BLaER1 (cell line): ENCODE measurements at regions not wholly inside any gene's neighbourhood (a gene's known extent, or its start where the extent isn't known, plus 50 kb on each side); places are given as distances from the start of the nearest gene placed in this dataset.

Source experiments
- H3K27ac ChIP-seq: shearing (Covaris generic); formaldehyde crosslinking; 2 replicates; pipeline ENCODE4 v1.8.1; 2022
- H3K27me3 ChIP-seq: shearing (Covaris generic); formaldehyde crosslinking; 2 replicates; pipeline ENCODE4 v1.8.1; 2022
- H3K36me3 ChIP-seq: shearing (Covaris generic); formaldehyde crosslinking; 2 replicates; pipeline ENCODE4 v1.8.1; 2022
- H3K4me1 ChIP-seq: shearing (Covaris generic); formaldehyde crosslinking; 2 replicates; pipeline ENCODE4 v1.8.1; 2022
- H3K4me2 ChIP-seq: shearing (Covaris generic); formaldehyde crosslinking; 2 replicates; pipeline ENCODE4 v1.8.1; 2022
- H3K4me3 ChIP-seq: shearing (Covaris generic); formaldehyde crosslinking; 2 replicates; pipeline ENCODE4 v1.8.1; 2022
- H3K9ac ChIP-seq: shearing (Covaris generic); formaldehyde crosslinking; 2 replicates; pipeline ENCODE4 v1.8.1; 2022
- H3K9me3 ChIP-seq: shearing (Covaris generic); formaldehyde crosslinking; 2 replicates; pipeline ENCODE4 v1.8.1; 2022
- H4K20me1 ChIP-seq: shearing (Covaris generic); formaldehyde crosslinking; 2 replicates; pipeline ENCODE4 v1.8.1; 2022
- Cebpa-rat ChIP-seq: shearing (Covaris generic); IDR thresholded peaks from 2 replicates; pipeline ENCODE4 v1.8.1; 2022

DNA sequence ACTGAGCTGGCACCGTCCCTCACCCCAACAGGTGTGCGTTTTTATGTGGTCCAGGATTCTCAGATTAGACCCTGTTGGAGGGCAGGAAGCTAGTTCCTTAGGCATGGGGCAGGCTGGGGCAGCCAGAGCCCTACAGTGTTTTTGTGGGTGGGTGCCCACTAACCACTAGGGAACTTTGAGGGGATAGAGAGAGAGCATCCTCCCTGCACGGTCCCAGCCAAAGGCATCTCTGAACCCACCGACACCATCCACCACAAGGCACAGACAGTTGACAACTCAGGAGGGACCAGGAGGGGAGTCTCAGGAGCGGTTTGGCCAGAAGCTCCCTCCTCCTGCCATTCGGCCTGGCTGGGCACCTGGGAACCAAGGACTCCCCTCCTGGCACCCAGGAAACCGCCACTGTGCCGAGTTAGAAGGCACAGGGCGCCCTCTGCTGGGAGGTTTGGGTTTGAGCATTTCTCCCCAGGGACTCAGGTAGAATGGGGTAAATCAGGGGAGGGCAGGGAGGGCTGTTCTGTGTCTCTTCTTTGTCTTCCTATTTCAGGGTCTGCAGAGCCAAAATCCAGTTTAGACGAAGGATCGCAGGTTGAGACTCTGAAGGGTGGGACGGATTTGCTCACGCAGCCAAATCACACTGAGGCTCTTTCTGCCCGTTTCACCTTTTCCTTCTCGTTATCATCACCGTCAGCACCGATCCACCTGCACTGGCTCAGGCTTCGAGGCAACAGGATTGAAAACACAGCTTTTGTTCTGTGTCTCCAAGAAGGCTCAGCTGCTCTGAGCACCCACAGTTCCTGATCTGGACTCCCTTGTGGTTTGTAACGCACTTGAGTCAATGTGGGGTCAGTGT lies 84.8 kb upstream of the COL13A1 start:
- Histone ChIP-seq H3K4me3 (no peak overlapping the region), H3K9ac (no peak overlapping the region), H3K27ac (no peak overlapping the region), H3K27me3 (no peaks in the 10 kb centered on the region), H4K20me1 (no peaks in the 10 kb centered on the region), H3K4me1 (0 out of 2 replicates have a peak, but pooled peaks cover 4% of the 10 kb centered on the region), H3K9me3 (peaks cover 12% of the 10 kb centered on the region), H3K36me3 (no peaks in the 10 kb centered on the region), H3K4me2 (no peak overlapping the region)
- TF ChIP-seq Cebpa-rat: no peak

- Histone ChIP-seq H3K27ac (no peak overlapping the region), H3K9ac (no peak overlapping the region), H3K27me3 (no peaks in the 10 kb centered on the region), H3K4me1 (0 out of 2 replicates have a peak, but pooled peaks cover 6% of the 10 kb centered on the region), H3K4me2 (no peak overlapping the region), H4K20me1 (no peaks in the 10 kb centered on the region), H3K9me3 (peaks cover 12% of the 10 kb centered on the region), H3K4me3 (no peak overlapping the region), H3K36me3 (no peaks in the 10 kb centered on the region)
- no peak for TF ChIP-seq Cebpa-rat
Observed at GRCh38 chr10:69718951-69719350, 82.8 kb upstream of the COL13A1 start.

DNA sequence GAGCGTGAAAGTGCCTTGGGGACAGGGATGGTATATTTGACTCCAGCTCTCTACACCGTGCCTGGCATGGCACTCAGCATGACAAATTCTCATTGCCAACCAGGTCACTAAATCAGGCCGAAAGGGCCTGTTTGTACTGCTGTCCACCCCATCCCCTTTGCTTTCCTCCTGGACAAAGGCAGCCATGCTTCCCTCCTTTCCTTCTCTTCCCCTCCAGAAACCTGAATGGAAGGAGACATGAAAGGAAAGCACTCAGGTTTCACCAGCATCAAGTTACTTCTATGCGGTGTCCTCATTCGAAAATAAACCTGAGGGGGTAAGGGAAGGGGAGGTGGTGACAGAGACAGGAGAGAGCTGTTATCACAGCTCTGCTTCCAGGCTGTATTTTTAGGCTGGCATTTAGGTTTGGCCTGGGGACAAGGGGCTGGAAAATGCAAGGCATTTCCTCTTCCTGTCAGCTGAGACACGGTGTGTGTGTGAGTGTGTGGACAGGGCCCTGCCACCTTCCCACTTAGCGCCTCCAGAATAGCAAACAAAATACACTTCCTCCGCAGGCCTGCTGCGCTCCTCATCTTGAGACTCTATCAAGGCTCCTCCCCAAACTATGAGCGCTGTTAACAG lies 79.9 kb upstream of the COL13A1 start:
- H3K27ac ChIP-seq: no peak overlapping the region
- peaks cover 12% of the 10 kb centered on the region for H3K9me3 ChIP-seq
- H4K20me1 ChIP-seq: no peaks in the 10 kb centered on the region
- TF ChIP-seq Cebpa-rat: no peak
- H3K9ac ChIP-seq: no peak overlapping the region
- no peaks in the 10 kb centered on the region for H3K36me3 ChIP-seq
- H3K27me3 ChIP-seq: no peaks in the 10 kb centered on the region
- H3K4me2 ChIP-seq: no peak overlapping the region
- 0 out of 2 replicates have a peak, but pooled peaks cover 6% of the 10 kb centered on the region for H3K4me1 ChIP-seq
- no peak overlapping the region for H3K4me3 ChIP-seq

DNA sequence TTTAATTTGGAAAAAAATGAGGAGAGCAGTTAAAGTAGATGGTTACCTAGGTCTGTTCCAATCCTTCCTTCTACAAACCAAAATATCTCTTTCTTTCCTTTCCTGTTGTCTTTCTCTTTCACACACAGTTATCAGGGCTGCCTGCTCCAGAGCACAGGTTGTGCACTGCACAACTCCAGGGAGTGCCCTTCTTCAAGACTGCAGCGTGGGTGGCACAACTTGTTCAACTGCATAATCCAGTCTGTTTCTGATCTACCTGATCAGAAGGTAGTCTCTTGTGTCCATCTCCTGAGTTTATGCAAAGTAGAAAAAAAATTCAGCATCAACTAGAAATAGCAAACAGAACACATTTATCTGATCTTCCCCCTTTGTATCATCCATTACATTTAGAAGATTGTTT lies 78.1 kb upstream of the COL13A1 start:
- Histone ChIP-seq H3K36me3 (no peaks in the 10 kb centered on the region), H3K9ac (no peak overlapping the region), H3K27ac (no peak overlapping the region), H3K4me1 (0 out of 2 replicates have a peak, but pooled peaks cover 6% of the 10 kb centered on the region), H3K4me3 (no peak overlapping the region), H4K20me1 (no peaks in the 10 kb centered on the region), H3K9me3 (peaks cover 12% of the 10 kb centered on the region), H3K27me3 (no peaks in the 10 kb centered on the region), H3K4me2 (no peak overlapping the region)
- TF ChIP-seq Cebpa-rat: no peak

DNA sequence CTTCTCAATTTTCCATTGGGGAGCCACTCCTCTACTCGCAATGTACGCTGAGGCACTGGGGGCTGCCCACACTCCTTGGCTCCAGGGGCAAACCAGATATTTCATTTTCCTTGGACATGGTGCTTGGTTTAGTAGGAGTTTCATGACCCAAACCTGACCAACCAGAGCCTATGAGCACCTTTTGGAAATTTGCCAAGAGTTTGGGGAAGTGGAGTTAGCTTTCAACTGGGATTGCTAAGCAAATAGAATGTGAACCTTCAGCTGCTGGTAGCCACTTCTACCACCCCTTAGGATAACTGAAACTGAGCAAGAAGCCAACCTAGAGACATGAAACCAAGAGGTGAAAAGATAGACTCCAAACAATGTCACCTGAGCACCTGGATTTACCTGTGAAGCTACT lies 74.9 kb upstream of the COL13A1 start:
- TF ChIP-seq Cebpa-rat: no peak
- no peaks in the 10 kb centered on the region for H3K9me3 ChIP-seq
- no peaks in the 10 kb centered on the region for H3K27me3 ChIP-seq
- H3K36me3 ChIP-seq: no peaks in the 10 kb centered on the region
- no peak overlapping the region for H3K4me2 ChIP-seq
- H3K4me1 ChIP-seq: peaks cover 11% of the 10 kb centered on the region
- H4K20me1 ChIP-seq: no peaks in the 10 kb centered on the region
- no peak overlapping the region for H3K9ac ChIP-seq
- no peak overlapping the region for H3K27ac ChIP-seq
- no peak overlapping the region for H3K4me3 ChIP-seq

DNA sequence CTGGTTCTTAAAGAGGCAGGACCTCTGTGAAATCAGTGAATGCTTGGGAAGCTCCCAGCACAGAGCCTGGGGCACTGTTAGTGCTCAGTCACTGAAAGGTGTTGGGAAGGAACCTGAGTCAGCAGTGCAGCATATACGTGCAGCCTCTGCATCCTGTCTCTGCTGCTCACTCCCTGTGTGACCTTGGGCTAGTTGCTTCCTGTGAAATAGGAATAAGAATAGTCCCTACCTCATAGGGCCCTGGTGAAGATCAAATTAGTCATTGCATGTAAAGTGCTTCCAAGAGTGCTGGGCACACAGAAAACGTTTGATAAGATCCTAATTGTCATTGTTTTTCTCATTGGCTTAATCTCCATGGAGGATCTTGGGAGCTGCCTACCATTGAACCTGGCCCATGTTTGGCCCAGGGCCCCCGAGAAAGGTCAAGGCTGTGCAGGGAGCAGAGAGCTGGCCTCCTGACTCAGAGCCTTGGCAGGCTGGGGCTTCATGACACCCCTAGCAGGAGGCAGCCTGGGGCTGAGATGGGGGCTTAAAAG lies 73.3 kb upstream of the COL13A1 start:
- Histone ChIP-seq H3K4me1 (peaks cover 24% of the 10 kb centered on the region), H3K9ac (no peak overlapping the region), H4K20me1 (no peaks in the 10 kb centered on the region), H3K27me3 (no peaks in the 10 kb centered on the region), H3K9me3 (no peaks in the 10 kb centered on the region), H3K27ac (no peak overlapping the region), H3K36me3 (no peaks in the 10 kb centered on the region), H3K4me2 (no peak overlapping the region), H3K4me3 (no peak overlapping the region)
- TF ChIP-seq Cebpa-rat: no peak

DNA sequence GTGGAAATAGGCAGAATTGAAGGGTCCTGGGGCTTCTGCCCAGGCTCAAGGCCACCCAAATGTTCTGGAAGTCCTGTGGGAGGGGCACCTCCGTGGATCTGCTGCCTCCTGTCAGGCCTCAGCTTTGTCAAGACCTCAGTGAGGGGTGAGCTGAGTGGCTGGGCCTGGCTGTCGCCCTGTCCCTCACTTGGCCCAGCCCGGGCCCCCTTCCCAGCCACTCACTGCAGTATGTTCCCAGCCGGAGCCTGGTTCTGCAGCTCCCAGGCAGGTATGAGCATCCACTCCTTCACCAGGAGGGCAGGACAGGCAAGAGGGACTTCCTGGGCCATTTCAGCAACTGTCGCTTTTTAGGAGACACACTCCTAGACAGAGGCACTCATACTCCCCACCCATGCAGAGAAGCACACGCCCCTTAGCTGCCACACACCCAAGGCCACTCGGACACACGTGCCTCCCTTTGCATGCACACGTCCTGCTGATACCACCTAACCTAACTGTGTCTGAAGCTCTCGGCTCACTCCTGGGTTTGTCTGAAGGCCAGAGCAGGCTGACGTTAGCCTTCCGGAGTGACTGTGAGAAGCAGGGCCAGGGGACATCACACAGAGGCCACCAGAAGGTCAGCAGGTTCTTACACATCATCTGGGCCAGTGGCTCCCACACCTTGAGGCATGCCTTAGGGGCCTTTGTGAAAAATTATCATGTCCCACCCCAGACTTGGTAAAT lies 72.2 kb upstream of the COL13A1 start:
- H3K36me3 ChIP-seq: no peaks in the 10 kb centered on the region
- no peak overlapping the region for H3K4me3 ChIP-seq
- H3K4me2 ChIP-seq: no peak overlapping the region
- no peak overlapping the region for H3K27ac ChIP-seq
- TF ChIP-seq Cebpa-rat: no peak
- H3K27me3 ChIP-seq: no peaks in the 10 kb centered on the region
- H3K9ac ChIP-seq: no peak overlapping the region
- H4K20me1 ChIP-seq: no peaks in the 10 kb centered on the region
- peaks cover 35% of the 10 kb centered on the region for H3K4me1 ChIP-seq
- no peaks in the 10 kb centered on the region for H3K9me3 ChIP-seq

DNA sequence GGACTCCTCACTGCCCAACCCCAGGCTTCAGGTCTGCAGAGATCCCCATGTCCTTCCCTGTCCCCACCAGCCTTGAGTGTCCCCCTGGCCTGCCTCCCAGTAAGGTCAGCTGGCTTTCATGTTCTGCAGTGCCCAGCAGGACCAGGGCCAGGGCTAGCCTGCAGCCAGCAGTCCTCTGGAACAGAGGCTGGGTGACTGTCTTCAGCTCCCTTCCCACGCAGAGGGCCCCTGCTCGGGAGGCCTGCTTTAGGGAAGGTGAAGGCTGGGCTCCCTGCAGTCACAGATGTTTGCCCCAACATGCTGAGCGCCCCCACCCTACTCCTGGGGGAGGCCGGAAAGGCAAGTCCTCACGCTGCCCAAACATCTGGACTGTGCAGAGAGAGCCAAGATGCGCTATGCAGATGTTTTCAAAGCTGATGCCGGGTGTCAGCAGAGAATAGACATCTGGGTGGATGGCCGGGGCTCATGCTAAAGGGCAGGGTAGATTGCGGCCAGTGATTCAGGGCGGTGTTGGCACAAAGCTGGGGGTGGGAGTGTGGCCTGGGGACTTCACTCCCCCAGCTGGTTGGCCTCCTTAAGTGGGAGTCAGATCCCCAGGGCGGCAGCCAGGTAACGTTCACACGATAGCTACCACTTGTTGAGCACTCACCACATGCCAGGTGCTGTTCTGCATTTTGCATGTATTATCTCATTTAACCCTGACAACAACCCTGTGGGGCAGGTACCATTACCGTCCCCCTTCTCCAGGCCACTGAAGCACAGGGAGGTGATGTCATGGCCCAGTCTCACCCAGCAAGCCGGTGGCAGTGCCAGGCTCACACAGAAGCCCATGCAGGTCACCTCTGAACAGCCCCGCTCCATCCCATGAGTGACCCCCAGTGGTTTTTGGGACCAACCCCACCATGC lies 71.2 kb upstream of the COL13A1 start:
- H4K20me1 ChIP-seq: no peaks in the 10 kb centered on the region
- no peak overlapping the region for H3K27ac ChIP-seq
- H3K4me1 ChIP-seq: peaks cover 45% of the 10 kb centered on the region

GRCh38 chr10:69731184-69731583 lies 70.5 kb upstream of the COL13A1 start:
- Histone ChIP-seq H3K4me2 (peak overlapping the region; percentile 91), H3K36me3 (no peaks in the 10 kb centered on the region), H3K9ac (no peak overlapping the region), H3K27me3 (no peaks in the 10 kb centered on the region), H3K27ac (peak overlapping the region; percentile 68), H3K4me1 (peaks cover 52% of the 10 kb centered on the region), H3K9me3 (no peaks in the 10 kb centered on the region), H3K4me3 (no peak overlapping the region), H4K20me1 (no peaks in the 10 kb centered on the region)
- no peak for TF ChIP-seq Cebpa-rat

More for the DNA sequence above, 71.2 kb upstream of the COL13A1 start:
- Histone ChIP-seq H3K9me3 (no peaks in the 10 kb centered on the region), H3K4me3 (no peak overlapping the region), H3K4me2 (no peak overlapping the region), H3K9ac (no peak overlapping the region), H3K27me3 (no peaks in the 10 kb centered on the region), H3K36me3 (no peaks in the 10 kb centered on the region)
- TF ChIP-seq Cebpa-rat: no peak
